CD14-positive monocyte (primary cell): ENCODE measurements at regions not wholly inside any gene's neighbourhood (a gene's known extent, or its start where the extent isn't known, plus 50 kb on each side); places are given as distances from the start of the nearest gene placed in this dataset.

Experiments used
- DNase-seq, 3 donors: peaks; one replicate each; pipeline ENCODE4 v3.0.0-alpha.2; 2011 to 2022
- H2AFZ ChIP-seq: 2 replicates; pipeline ENCODE4 v1.6.0; 2012; ENCODE audit warnings: mild to moderate bottlenecking, low read depth, low read length, inconsistent platforms; ENCODE audit not compliant: insufficient read depth, poor library complexity, severe bottlenecking
- H3K27ac ChIP-seq, 2 donors: 1 replicate in 1 of 2; 2 replicates in 1 of 2; pipeline ENCODE4 v1.5.1; 2012 to 2013; ENCODE audit warnings: low read length in 2 of 2, control low read depth in 1 of 2, inconsistent platforms in 1 of 2, low read depth in 1 of 2, mild to moderate bottlenecking in 1 of 2
- H3K27me3 ChIP-seq, 2 donors: one replicate each; pipeline versions ENCODE4 v1.6.0 to v1.6.1; 2011 to 2013; ENCODE audit warnings: low read length in 2 of 2; ENCODE audit not compliant: control insufficient read depth in 2 of 2, insufficient read depth in 2 of 2
- H3K36me3 ChIP-seq, 2 donors: replicated peaks in 1 of 2; 1 replicate in 1 of 2; 2 replicates in 1 of 2; pipeline versions ENCODE4 v1.5.1 to v1.6.1; 2012 to 2013; ENCODE audit warnings: low read length in 2 of 2, control low read depth in 1 of 2, inconsistent platforms in 1 of 2, mild to moderate bottlenecking in 1 of 2; ENCODE audit not compliant: insufficient read depth in 2 of 2, control insufficient read depth in 1 of 2
- H3K4me1 ChIP-seq, 2 donors: 1 replicate in 1 of 2; 2 replicates in 1 of 2; pipeline versions ENCODE4 v1.5.1 to v1.6.1; 2012 to 2013; ENCODE audit warnings: low read length in 2 of 2, control low read depth in 1 of 2, inconsistent platforms in 1 of 2, mild to moderate bottlenecking in 1 of 2, moderate library complexity in 1 of 2; ENCODE audit not compliant: insufficient read depth in 2 of 2, control insufficient read depth in 1 of 2
- H3K4me2 ChIP-seq: replicated peaks from 2 replicates; pipeline ENCODE3; 2012; ENCODE audit warnings: low read length, moderate library complexity, mild to moderate bottlenecking; ENCODE audit not compliant: poor library complexity, severe bottlenecking; ENCODE audit errors: extremely low read depth
- H3K4me3 ChIP-seq, 3 experiments: fragments of 200-600 bp in 1 of 3; sonication (generic) in 1 of 3; replicated peaks in 1 of 3; 1 replicate in 2 of 3; 2 replicates in 1 of 3; pipeline ENCODE4 v1.5.1; 2011 to 2013; ENCODE audit warnings: low read length in 3 of 3, mild to moderate bottlenecking in 3 of 3, control low read depth in 2 of 3, low read depth in 2 of 3, inconsistent platforms in 1 of 3, moderate library complexity in 1 of 3
- H3K79me2 ChIP-seq: 2 replicates; pipeline ENCODE4 v1.6.0; 2012; ENCODE audit warnings: mild to moderate bottlenecking, control low read depth, inconsistent platforms, low read length, moderate library complexity; ENCODE audit not compliant: insufficient read depth
- H3K9ac ChIP-seq: 2 replicates; pipeline ENCODE4 v1.6.0; 2017; ENCODE audit warnings: low read length, mild to moderate bottlenecking; ENCODE audit not compliant: insufficient read depth, poor library complexity, severe bottlenecking
- H3K9me3 ChIP-seq, 2 donors: replicated peaks in 1 of 2; 1 replicate in 1 of 2; 2 replicates in 1 of 2; pipeline versions ENCODE4 v1.5.1 to v1.6.1; 2012 to 2013; ENCODE audit warnings: low read length in 2 of 2, control low read depth in 1 of 2; ENCODE audit not compliant: control insufficient read depth in 1 of 2, insufficient read depth in 1 of 2
- H4K20me1 ChIP-seq: 2 replicates; pipeline ENCODE4 v1.6.0; 2012; ENCODE audit warnings: mild to moderate bottlenecking, low read length, control low read depth, moderate library complexity; ENCODE audit not compliant: insufficient read depth
- H3K27ac Mint-ChIP-seq, 7 donors: one replicate each; pipeline ENCODE4 v1.8.0; 2020; ENCODE audit warnings: mild to moderate bottlenecking in 7 of 7, mixed read lengths in 7 of 7, moderate library complexity in 6 of 7, inconsistent platforms in 2 of 7
- H3K27me3 Mint-ChIP-seq, 3 donors: one replicate each; pipeline ENCODE4 v1.8.0; 2021 to 2022; ENCODE audit warnings: low read depth in 3 of 3, mild to moderate bottlenecking in 3 of 3, mixed read lengths in 3 of 3, moderate library complexity in 3 of 3, inconsistent platforms in 1 of 3
- H3K36me3 Mint-ChIP-seq, 2 donors: one replicate each; pipeline ENCODE4 v1.8.0; 2020; ENCODE audit warnings: mixed read lengths in 2 of 2, inconsistent platforms in 1 of 2, mild to moderate bottlenecking in 1 of 2
- H3K4me1 Mint-ChIP-seq: one replicate; pipeline ENCODE4 v1.8.0; 2020; ENCODE audit warnings: mild to moderate bottlenecking, mixed read lengths
- H3K4me3 Mint-ChIP-seq, 2 donors: one replicate each; pipeline ENCODE4 v1.8.0; 2020; ENCODE audit warnings: mild to moderate bottlenecking in 2 of 2, mixed read lengths in 2 of 2, moderate library complexity in 1 of 2
- H3K9me3 Mint-ChIP-seq, 7 donors: one replicate each; pipeline ENCODE4 v1.8.0; 2020 to 2022; ENCODE audit warnings: mixed read lengths in 7 of 7, mild to moderate bottlenecking in 6 of 7, moderate library complexity in 6 of 7, inconsistent platforms in 2 of 7
- WGBS: methylation state at CpG from one replicate; pipeline ENCODE4 v1.1.5; 2013; ENCODE audit warnings: missing lambda C conversion rate; ENCODE audit not compliant: insufficient coverage; 5-methylcytosine and 5-hydroxymethylcytosine counted together
- intact Hi-C, 2 donors: fragments of 100-400 bp; cut with micrococcal nuclease; formaldehyde crosslinking; loops; one replicate each; pipeline versions ENCODE4 v1.15.0 to v1.15.1; 2023
- TF ChIP-seq, protein P1 (sequence below): fragments of 200-600 bp; IDR thresholded peaks from one replicate; pipeline ENCODE4 v1.8.0; 2022; ENCODE audit warnings: antibody characterized with exemption, mild to moderate bottlenecking

DNA sequence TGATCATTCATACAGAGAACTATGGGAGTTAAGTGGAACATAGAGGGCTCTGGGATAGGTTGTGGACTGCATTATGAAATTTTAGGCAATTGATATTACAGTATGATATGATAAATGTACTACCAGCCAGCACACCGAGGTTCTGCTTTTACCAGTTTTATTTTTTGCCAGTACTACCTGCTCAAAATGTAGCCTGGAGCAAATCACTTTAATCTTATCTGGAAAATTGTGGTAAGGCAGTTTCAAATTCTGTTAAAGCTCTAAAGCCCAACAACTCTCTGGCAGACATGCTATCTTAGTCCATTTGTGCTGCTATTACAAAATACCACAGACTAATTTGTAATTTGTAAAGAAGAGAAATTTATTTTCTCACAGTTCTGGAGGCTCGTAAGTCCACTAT, 474.9 kb upstream of the CWC22 start:
- Histone ChIP-seq H3K27me3 (no peaks in the 10 kb centered on the region), H2AFZ (no peak overlapping the region), H3K4me2 (no peak overlapping the region), H3K27ac (no peak overlapping the region), H3K4me3 (no peak overlapping the region), H4K20me1 (no peaks in the 10 kb centered on the region), H3K9me3 (no peaks in the 10 kb centered on the region), H3K36me3 (no peaks in the 10 kb centered on the region), H3K4me1 (no peaks in the 10 kb centered on the region), H3K79me2 (no peaks in the 10 kb centered on the region), H3K9ac (no peak overlapping the region)
- no peaks in the 10 kb centered on the region for H3K36me3 Mint-ChIP-seq
- no peak overlapping the region for H3K4me3 Mint-ChIP-seq
- H3K27ac Mint-ChIP-seq: no peak overlapping the region
- no peaks in the 10 kb centered on the region for H3K4me1 Mint-ChIP-seq
- no peak for DNase-seq
- peaks cover 0 to 3% (median 2%) of the 10 kb centered on the region in 7 donors for H3K9me3 Mint-ChIP-seq
- intact Hi-C loops: no loop called here
- WGBS: no CpG with 5 or more reads among the region's 2 CpGs
- H3K27me3 Mint-ChIP-seq: peaks cover 0 to 3% (median 0%) of the 10 kb centered on the region in 3 donors
- TF ChIP-seq, protein P1, sequence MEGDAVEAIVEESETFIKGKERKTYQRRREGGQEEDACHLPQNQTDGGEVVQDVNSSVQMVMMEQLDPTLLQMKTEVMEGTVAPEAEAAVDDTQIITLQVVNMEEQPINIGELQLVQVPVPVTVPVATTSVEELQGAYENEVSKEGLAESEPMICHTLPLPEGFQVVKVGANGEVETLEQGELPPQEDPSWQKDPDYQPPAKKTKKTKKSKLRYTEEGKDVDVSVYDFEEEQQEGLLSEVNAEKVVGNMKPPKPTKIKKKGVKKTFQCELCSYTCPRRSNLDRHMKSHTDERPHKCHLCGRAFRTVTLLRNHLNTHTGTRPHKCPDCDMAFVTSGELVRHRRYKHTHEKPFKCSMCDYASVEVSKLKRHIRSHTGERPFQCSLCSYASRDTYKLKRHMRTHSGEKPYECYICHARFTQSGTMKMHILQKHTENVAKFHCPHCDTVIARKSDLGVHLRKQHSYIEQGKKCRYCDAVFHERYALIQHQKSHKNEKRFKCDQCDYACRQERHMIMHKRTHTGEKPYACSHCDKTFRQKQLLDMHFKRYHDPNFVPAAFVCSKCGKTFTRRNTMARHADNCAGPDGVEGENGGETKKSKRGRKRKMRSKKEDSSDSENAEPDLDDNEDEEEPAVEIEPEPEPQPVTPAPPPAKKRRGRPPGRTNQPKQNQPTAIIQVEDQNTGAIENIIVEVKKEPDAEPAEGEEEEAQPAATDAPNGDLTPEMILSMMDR: no peak

DNA sequence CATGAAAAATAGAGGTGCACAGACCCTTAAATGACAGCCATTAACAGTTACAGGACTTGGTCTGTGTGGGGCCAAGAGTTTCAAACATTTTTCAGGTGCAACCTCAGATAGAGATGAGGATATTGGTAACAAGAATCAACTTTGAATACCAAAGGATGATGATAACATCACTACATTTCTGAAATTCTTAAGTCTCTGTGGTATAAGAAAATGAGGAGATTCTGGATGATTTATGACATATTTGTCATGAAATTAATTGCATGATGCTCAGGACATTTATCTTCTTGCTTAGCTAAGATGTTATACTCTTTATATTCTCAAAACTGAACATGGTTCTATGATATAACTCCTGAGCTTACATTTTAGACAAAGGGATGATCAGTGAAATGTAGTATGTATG, 471.8 kb upstream of the CWC22 start:
- Histone ChIP-seq H3K4me1 (no peaks in the 10 kb centered on the region), H4K20me1 (no peaks in the 10 kb centered on the region), H3K9ac (no peak overlapping the region), H3K36me3 (no peaks in the 10 kb centered on the region), H3K27ac (no peak overlapping the region), H3K4me3 (no peak overlapping the region), H3K79me2 (no peaks in the 10 kb centered on the region), H3K27me3 (no peaks in the 10 kb centered on the region), H2AFZ (no peak overlapping the region), H3K9me3 (no peaks in the 10 kb centered on the region), H3K4me2 (no peak overlapping the region)
- Mint-ChIP-seq H3K4me1 (no peaks in the 10 kb centered on the region), H3K27me3 (peaks cover 0 to 4% (median 1%) of the 10 kb centered on the region in 3 donors), H3K9me3 (peaks cover 0 to 5% (median 2%) of the 10 kb centered on the region in 7 donors), H3K4me3 (no peak overlapping the region), H3K36me3 (no peaks in the 10 kb centered on the region), H3K27ac (no peak overlapping the region)
- TF ChIP-seq, protein P1: no peak
- intact Hi-C loops: no loop called here
- DNase-seq: no peak
